IPS-NIHi7 (cell line): ENCODE measurements at regions not wholly inside any gene's neighbourhood (a gene's known extent, or its start where the extent isn't known, plus 50 kb on each side); places are given as distances from the start of the nearest gene placed in this dataset.

ENCODE experiments used
- DNase-seq: peaks from one replicate; pipeline ENCODE4 v3.0.0; 2012; ENCODE audit warnings: mixed read lengths; ENCODE audit errors: extremely low spot score

GRCh38 chr6:12585497-12585958, 131.0 kb upstream of the PHACTR1 start:
- DNase-seq, result no peak

DNA sequence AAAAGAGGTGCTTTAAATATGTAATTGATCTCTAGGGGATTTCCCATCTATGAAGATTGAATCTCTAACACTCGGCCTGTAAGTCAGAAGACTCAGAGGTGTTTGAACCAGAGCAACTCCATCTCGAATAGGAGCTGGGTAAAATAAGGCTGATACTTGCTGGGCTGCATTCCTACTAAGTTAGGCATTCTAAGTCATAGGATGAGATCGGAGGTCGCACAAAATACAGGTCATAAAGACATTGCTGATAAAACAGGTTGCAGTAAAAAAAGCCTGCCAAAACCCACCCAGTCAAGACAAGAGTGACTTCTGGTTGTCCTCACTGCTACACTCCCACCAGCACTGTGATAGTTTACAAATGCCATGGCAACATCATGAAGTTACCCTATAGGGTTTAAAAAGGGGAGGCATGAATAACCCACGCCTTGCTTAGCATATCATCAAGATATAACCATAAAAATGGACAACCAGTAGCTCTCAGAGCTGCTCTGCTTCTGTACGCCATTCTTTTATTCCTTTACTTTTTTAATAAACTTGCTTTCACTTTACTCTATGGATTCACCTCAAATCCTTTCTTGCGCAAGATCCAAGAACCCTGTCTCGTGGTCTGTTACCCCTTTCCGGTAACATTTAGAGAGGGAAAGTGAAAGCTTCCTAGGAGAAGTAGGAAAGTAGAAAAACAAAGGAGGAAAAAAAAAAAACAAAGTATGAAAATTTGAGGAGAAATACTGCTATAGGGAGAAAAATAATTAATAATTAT, 129.7 kb upstream of the PHACTR1 start:
- DNase-seq, result no peak

- no peak for DNase-seq
Measured at GRCh38 chr6:12590901-12591300, 125.7 kb upstream of the PHACTR1 start.

GRCh38 chr6:12592634-12593033, 123.9 kb upstream of the PHACTR1 start:
- no peak for DNase-seq

DNA sequence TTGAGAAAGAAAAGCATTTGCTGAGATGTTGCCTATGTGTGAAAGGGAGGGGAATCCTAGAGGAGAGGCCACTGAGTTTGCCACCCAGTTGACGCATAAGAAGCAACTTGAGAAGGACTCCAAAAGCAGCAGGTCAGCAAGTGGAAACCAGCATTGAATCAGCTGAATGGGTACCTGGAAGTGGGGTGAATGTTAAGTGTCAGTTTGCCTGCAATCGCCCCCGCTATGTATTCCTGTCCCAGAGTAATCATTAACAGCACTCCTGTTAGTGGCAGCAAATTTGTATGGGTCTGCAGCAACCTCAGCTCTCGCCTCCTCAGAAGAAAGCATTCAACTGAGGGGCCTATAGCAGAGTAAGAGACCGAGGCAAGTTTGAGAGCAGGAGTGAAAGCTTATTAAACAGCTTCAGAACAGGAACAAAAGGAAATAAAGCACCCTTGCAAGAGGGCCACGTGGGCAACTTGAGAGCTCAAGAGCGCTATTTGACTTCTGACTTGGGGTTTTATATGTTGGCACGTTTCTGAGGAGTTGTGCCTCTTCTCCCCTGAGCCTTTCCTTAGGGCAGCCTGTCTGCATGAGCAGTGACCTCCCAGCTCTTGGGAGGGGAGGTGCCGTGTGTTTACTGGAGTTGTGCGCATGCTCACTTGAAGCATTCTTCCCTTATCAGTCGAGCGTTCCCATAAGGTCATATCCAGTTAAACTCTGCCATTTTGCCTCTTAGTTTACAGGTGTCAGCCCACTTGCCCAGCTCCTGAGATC, 122.6 kb upstream of the PHACTR1 start:
- DNase-seq, result no peak

- no peak for DNase-seq
Measured at GRCh38 chr6:12594530-12594893, 122.1 kb upstream of the PHACTR1 start.

- no peak for DNase-seq
Measured at GRCh38 chr6:12595161-12595811, 121.3 kb upstream of the PHACTR1 start.

DNA sequence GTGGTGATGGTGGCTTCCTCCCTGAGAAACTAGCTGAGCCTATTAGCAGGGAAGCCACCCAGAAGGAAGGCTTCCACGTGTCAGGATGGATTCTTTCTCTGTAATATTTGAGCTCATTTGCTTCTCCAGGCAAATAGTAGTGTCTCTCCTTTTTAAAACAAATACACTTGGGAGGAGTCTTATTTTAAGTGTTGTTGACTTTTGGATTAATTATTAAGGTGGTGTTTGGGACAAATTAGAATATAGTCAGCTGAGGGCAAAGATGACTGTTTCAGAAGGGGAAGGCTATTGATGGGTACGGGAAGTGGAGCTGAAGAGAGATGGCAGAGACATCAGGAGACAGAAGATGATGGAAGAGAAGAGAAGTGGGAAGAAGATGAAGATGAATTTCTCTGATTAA, 119.8 kb upstream of the PHACTR1 start:
- no peak for DNase-seq

DNA sequence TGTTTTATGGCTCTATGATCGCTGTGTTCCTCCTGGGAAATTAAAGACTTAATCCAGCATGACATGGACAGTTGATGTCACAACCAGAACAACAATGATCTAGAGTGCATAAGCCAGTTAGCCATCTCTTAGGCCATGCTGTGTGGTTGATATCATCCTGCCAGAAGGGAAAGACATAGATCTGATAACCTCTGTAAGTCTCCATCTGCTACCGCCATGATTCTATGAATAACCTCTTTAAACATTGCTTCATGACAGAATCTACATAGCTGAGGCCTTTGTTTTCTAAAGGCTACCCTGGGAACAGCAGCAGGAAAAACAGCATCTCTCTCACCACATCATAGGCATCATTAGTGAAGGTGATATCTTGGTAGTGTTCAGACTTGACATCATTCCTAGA, 117.6 kb upstream of the PHACTR1 start:
- DNase-seq, result no peak

DNA sequence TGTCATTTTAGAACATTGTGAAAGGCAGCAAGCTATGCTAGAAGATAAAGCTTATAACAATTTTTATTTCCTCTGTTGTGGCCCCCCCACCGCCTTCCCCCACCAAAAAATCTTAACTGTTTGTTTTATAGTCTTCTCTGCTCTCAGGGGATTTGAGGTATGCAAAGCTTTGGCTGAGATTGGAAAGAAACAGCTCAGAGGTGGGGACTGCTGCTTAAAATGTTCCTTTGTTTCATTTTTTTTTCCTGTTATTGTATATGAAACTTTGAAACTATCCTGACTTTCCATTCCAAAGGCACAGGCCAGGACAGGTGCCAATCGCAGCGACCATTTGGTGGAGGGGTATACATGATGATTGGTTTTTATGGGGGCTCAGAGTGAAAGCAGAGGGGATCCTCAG, 114.7 kb upstream of the PHACTR1 start:
- no peak for DNase-seq

DNA sequence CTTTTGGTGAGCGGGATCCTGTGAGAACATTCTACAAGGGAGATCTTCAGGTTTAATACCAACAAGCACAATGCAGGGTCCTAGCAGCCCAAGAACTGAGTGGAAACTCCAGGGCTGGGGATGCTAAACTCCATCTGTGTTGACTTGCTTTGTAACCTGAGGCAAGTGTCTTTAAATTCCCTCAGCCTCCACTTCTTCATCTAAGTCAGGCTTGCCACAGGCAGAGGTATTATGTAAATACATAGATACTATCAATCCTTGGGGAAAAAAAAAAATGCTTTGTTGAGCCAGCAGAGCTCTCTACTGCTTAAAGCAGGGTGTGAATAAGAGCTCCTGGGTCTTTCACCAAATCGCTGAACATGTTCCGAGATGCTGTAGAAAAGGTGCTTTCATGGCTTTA, 114.2 kb upstream of the PHACTR1 start:
- DNase-seq, result no peak

DNA sequence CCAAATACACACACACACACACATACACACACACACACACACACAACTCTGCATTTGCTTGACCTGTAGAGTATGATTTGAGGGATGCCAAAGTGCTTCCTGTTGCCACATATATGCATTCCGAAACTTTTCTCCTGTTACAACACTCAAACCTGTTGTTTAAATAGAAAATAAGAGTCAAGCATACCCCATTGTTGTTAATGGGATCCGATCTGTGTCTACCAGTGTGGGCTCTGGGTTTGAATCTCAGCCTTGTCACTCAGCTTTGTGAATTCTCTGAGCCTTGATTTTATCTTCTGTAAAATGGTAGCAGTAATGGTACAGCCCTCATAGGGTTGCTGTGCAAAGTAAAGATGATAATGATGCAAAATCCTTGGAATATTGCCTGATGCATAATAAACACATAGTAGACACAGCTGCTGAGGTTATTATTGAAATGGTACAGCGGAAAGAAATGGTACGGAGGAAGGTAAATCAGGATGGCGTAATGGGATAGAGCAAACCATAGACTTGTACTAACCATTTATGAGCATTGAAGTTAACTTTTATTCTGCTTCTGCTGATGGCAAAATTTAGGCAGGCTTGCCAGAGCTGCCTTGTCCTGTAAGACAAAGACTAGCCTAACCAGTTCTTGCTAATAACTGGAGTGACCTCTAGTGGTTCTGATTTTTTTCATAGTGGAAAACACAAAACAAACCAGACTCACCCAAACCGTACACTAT, 113.5 kb upstream of the PHACTR1 start:
- DNase-seq, result peak; percentile 27

- no peak for DNase-seq
Measured at GRCh38 chr6:12603673-12604049, 112.9 kb upstream of the PHACTR1 start.

DNA sequence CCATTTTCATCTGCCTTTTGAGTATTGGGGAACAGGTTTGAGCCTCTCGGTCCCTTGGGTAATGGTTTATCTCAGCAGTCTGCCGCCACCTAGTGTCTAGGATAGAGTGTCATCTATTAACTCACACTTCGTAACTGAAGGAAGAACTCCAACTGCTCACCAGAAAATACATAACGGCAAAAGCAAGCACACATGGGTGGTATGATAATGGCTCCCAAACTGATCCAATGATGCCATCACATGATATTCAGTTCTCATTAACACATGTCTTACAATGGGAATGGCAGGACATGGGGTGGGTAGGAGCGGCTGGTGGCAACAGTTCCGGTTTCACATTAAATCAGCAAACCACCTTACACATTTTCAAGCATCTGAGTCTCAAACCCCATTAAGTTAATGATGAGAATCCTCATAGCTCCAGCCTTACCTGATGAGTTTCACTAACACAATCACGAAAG, 110.7 kb upstream of the PHACTR1 start:
- peak; percentile 59 for DNase-seq

DNA sequence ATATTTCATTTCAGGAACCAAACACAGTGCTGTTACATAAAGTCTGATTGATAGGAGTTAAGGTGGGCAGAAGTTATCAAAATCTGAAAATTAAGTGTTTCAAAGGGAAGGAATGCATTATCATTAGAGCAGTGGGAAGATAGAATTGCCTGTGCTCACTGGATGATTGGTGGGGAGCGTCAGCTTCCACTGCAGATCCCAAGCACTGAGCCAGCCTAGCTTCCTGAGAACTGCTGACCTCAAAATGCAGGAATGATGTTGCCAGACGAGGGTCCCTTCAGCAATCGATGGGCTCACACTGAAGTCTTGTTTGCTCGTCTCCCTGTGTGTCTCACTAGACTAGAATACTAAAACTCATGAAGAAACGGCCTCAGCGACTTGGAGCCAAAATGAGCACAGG, 110.0 kb upstream of the PHACTR1 start:
- DNase-seq, result no peak

- DNase-seq, result no peak
Measured at GRCh38 chr6:12608016-12608860, 108.3 kb upstream of the PHACTR1 start.

- DNase-seq, result no peak
Measured at GRCh38 chr6:12608874-12609273, 107.7 kb upstream of the PHACTR1 start.

GRCh38 chr6:12609751-12610150, 106.8 kb upstream of the PHACTR1 start:
- DNase-seq, result no peak

DNA sequence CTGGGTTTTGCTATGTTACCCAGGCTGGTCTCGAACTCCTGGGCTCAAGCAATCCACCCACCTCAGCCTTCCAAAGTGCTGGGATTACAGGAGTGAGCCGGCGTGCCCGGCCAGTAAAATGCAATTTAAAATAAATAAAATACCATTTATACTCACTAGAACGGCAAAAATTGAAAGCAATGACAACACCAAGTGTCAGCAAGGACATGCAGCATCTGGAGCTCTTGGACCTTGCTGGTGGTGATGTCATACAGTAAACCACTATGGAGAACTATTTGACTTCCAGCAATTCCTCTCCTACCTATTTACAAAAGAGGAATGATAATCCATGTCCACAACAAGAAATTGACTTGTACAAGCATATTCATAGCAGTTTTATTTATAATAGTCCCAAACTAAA, 105.7 kb upstream of the PHACTR1 start:
- no peak for DNase-seq

DNA sequence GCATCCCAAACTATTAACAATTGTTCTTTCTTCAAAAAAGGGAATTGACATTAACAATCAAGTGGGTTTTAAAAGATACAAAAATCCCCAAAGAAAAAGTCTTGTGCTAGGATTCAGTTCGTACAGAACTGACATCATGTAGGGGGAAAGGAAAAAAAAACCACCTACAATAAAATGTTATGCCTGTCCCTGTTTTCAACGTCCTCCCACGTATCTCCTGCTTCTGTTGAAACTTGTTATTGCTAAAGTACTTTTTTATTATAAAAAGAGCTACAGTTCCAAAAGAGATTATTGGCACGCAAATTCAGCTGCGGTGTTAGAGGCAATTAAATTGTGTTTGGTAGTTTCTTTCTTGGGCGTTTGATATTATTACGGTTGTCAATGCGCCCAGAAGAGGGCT, 102.8 kb upstream of the PHACTR1 start:
- no peak for DNase-seq

- no peak for DNase-seq
Measured at GRCh38 chr6:12614456-12614855, 102.1 kb upstream of the PHACTR1 start.
